GM12878 (cell line): ENCODE measurements at regions not wholly inside any gene's neighbourhood (a gene's known extent, or its start where the extent isn't known, plus 50 kb on each side); places are given as distances from the start of the nearest gene placed in this dataset.

Experiments used
- CBX5 ChIP-seq: sonication (generic); IDR thresholded peaks from 2 replicates; pipeline ENCODE4 v1.6.1; 2016; ENCODE audit warnings: low read depth, moderate library complexity, mild to moderate bottlenecking, inconsistent platforms
- GABPA ChIP-seq: IDR thresholded peaks from 2 replicates; pipeline ENCODE4 v1.6.1; 2014; ENCODE audit warnings: antibody characterized with exemption, low read depth, mild to moderate bottlenecking, inconsistent platforms
- JUNB ChIP-seq: IDR thresholded peaks from 2 replicates; pipeline ENCODE4 v1.6.1; 2016; ENCODE audit warnings: antibody characterized with exemption, mild to moderate bottlenecking
- KDM1A ChIP-seq: fragments of 200-600 bp; sonication (generic); IDR thresholded peaks from 2 replicates; pipeline ENCODE4 v1.6.1; 2016; ENCODE audit warnings: borderline replicate concordance
- NFYA ChIP-seq: IDR thresholded peaks from 2 replicates; pipeline ENCODE4 v1.6.1; 2011; ENCODE audit warnings: low read depth, mild to moderate bottlenecking, low read length, improper control_type of control experiment, borderline replicate concordance
- NR2F1 ChIP-seq: fragments of 450-650 bp; conservative IDR thresholded peaks from 2 replicates; pipeline ENCODE4 v1.6.1; 2017; ENCODE audit warnings: mild to moderate bottlenecking
- POLR2A ChIP-seq: IDR thresholded peaks from 2 replicates; pipeline ENCODE4 v1.6.1; 2011; ENCODE audit warnings: low read depth, mild to moderate bottlenecking, low read length
- RFX5 ChIP-seq: IDR thresholded peaks from 2 replicates; pipeline ENCODE4 v1.6.1; 2011; ENCODE audit warnings: low read depth, low read length, improper control_type of control experiment
- SUPT20H ChIP-seq: IDR thresholded peaks from 2 replicates; pipeline ENCODE4 v1.6.1; 2011; ENCODE audit warnings: low read depth, mild to moderate bottlenecking, low read length, moderate library complexity, borderline replicate concordance; ENCODE audit not compliant: control insufficient read depth
- TAF1 ChIP-seq: IDR thresholded peaks from 2 replicates; pipeline ENCODE4 v1.6.1; 2011; ENCODE audit warnings: mild to moderate bottlenecking, low read depth, low read length, borderline replicate concordance
- TF ChIP-seq, protein P1 (sequence below), 3 experiments: IDR thresholded peaks in 2 of 3; conservative IDR thresholded peaks in 1 of 3; 2 replicates each; pipeline ENCODE4 v1.5.1; 2011; ENCODE audit warnings: low read depth in 3 of 3, low read length in 3 of 3, mild to moderate bottlenecking in 3 of 3, control low read depth in 2 of 3, moderate library complexity in 2 of 3, inconsistent platforms in 1 of 3, mixed read lengths in 1 of 3; ENCODE audit not compliant: control insufficient read depth in 2 of 3, insufficient read depth in 1 of 3; ENCODE audit errors: extremely low read depth in 1 of 3
- TF ChIP-seq, protein P2 (sequence below): IDR thresholded peaks from 2 replicates; pipeline ENCODE4 v1.6.1; 2012; ENCODE audit warnings: low read depth, low read length, improper control_type of control experiment

DNA sequence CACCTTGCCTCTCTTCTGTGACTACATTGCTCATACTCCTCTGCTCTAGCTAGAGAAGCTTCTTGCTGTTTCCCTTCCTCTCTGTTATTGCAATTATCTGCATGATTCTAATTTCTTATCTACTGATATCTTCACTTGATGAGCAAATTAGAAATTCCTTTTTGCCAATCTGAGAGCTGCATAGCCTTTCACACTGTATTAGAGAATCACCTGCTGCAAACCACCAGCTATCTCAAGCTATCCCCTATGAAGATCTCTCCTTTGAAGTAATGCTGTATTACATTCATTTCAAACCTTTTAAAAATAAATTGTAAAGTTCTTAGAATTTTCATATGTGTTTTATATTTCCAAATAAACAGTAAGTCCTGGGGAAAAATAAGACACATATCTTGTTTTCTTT lies 89.0 kb upstream of the ZNF804B start:
- TF ChIP-seq NR2F1 = no peak
- TF ChIP-seq GABPA = no peak
- no peak for TF ChIP-seq NFYA
- TF ChIP-seq TAF1 = no peak
- TF ChIP-seq, protein P1, sequence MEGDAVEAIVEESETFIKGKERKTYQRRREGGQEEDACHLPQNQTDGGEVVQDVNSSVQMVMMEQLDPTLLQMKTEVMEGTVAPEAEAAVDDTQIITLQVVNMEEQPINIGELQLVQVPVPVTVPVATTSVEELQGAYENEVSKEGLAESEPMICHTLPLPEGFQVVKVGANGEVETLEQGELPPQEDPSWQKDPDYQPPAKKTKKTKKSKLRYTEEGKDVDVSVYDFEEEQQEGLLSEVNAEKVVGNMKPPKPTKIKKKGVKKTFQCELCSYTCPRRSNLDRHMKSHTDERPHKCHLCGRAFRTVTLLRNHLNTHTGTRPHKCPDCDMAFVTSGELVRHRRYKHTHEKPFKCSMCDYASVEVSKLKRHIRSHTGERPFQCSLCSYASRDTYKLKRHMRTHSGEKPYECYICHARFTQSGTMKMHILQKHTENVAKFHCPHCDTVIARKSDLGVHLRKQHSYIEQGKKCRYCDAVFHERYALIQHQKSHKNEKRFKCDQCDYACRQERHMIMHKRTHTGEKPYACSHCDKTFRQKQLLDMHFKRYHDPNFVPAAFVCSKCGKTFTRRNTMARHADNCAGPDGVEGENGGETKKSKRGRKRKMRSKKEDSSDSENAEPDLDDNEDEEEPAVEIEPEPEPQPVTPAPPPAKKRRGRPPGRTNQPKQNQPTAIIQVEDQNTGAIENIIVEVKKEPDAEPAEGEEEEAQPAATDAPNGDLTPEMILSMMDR (IDR thresholded peaks at IDR 0.05 in 2 of 3, conservative IDR thresholded peaks at IDR 0.05 in 1 of 3; ENCODE audit: control insufficient read depth in 2 of 3, extremely low read depth in 1 of 3, insufficient read depth in 1 of 3, low read depth in 3 of 3, low read length in 3 of 3) = no peak
- TF ChIP-seq RFX5 = no peak
- no peak for TF ChIP-seq KDM1A
- TF ChIP-seq SUPT20H = no peak
- no peak for TF ChIP-seq POLR2A
- no peak for TF ChIP-seq JUNB
- TF ChIP-seq CBX5 = no peak
- TF ChIP-seq, protein P2, sequence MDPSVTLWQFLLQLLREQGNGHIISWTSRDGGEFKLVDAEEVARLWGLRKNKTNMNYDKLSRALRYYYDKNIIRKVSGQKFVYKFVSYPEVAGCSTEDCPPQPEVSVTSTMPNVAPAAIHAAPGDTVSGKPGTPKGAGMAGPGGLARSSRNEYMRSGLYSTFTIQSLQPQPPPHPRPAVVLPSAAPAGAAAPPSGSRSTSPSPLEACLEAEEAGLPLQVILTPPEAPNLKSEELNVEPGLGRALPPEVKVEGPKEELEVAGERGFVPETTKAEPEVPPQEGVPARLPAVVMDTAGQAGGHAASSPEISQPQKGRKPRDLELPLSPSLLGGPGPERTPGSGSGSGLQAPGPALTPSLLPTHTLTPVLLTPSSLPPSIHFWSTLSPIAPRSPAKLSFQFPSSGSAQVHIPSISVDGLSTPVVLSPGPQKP = no peak
